ENCODE measurements at regions not wholly inside any gene's neighbourhood (a gene's known extent, or its start where the extent isn't known, plus 50 kb on each side); places are given as distances from the start of the nearest gene placed in this dataset.

- no peak for TF ChIP-seq GATA2 (IDR thresholded peaks at IDR 0.05; ENCODE audit: low read depth, low read length)
- no peak for TF ChIP-seq GATA3 (IDR thresholded peaks at IDR 0.05; ENCODE audit: low read depth, low read length)
These were observed 88.6 kb upstream of the GGTLC1 start for GRCh38 chr20:24077145-24077544.

All from SH-SY5Y (cell line).